ENCODE measurements at regions not wholly inside any gene's neighbourhood (a gene's known extent, or its start where the extent isn't known, plus 50 kb on each side); places are given as distances from the start of the nearest gene placed in this dataset.

DNA sequence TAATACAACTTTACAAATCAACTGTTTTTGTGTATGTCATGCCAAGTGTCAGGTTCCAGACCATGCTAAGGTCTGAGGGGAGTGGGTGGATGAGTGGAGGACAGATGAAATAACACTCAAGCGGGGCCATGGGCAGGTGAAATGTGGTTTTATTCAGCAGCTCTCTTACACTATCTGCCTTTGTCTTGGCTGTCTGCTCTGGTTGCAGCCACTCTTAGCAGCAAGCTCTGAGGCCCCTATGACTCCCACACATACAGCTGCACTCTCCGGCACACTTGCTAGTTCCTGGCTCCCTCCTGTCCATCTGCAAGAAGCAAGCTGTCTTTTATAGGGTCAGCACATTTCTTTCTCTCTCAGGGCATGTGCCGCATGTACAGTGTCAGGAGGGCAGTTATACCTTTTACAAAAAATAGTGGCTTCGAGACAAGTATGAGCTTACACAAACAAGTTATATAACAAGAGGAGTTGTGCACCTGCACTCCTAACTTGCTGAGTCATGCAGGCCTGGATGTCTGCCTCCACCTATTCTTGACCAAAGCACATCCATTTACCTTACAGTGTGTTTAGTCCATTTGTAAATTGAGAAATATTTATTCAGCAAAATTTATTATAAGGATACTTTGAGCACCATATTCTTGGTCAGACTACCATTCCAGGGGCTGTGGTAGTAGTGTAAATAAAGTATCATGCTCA lies 683.7 kb upstream of the CBLB start:
- Histone ChIP-seq H3K36me3 (ENCODE audit: control insufficient read depth in 4 of 4, insufficient read depth in 3 of 4, low read depth in 1 of 4, low read length in 3 of 4) (no peaks in the 10 kb centered on the region), H3K4me3 (ENCODE audit: low read depth in 1 of 3, low read length in 3 of 3) (no peak overlapping the region), H3K9me3 (ENCODE audit: control insufficient read depth in 4 of 4, low read length in 3 of 4) (peaks cover 0 to 3% (median 0%) of the 10 kb centered on the region in 4 donors), H3K9ac (ENCODE audit: low read depth in 1 of 2, low read length in 2 of 2) (no peak overlapping the region), H3K27me3 (ENCODE audit: control insufficient read depth in 4 of 4, insufficient read depth in 4 of 4, low read length in 3 of 4) (no peaks in the 10 kb centered on the region), H3K4me1 (ENCODE audit: control insufficient read depth in 4 of 4, insufficient read depth in 4 of 4, low read length in 3 of 4) (no peaks in the 10 kb centered on the region), H3K27ac (ENCODE audit: low read depth in 1 of 2, low read length in 2 of 2) (no peak overlapping the region)
- WGBS, result 93% methylated on average over 4 of the region's 4 CpGs
- no peak for DNase-seq (ENCODE audit: low spot score)
- TF ChIP-seq, protein P1, sequence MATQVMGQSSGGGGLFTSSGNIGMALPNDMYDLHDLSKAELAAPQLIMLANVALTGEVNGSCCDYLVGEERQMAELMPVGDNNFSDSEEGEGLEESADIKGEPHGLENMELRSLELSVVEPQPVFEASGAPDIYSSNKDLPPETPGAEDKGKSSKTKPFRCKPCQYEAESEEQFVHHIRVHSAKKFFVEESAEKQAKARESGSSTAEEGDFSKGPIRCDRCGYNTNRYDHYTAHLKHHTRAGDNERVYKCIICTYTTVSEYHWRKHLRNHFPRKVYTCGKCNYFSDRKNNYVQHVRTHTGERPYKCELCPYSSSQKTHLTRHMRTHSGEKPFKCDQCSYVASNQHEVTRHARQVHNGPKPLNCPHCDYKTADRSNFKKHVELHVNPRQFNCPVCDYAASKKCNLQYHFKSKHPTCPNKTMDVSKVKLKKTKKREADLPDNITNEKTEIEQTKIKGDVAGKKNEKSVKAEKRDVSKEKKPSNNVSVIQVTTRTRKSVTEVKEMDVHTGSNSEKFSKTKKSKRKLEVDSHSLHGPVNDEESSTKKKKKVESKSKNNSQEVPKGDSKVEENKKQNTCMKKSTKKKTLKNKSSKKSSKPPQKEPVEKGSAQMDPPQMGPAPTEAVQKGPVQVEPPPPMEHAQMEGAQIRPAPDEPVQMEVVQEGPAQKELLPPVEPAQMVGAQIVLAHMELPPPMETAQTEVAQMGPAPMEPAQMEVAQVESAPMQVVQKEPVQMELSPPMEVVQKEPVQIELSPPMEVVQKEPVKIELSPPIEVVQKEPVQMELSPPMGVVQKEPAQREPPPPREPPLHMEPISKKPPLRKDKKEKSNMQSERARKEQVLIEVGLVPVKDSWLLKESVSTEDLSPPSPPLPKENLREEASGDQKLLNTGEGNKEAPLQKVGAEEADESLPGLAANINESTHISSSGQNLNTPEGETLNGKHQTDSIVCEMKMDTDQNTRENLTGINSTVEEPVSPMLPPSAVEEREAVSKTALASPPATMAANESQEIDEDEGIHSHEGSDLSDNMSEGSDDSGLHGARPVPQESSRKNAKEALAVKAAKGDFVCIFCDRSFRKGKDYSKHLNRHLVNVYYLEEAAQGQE (IDR thresholded peaks at IDR 0.05), result no peak
- TF ChIP-seq, protein P2, sequence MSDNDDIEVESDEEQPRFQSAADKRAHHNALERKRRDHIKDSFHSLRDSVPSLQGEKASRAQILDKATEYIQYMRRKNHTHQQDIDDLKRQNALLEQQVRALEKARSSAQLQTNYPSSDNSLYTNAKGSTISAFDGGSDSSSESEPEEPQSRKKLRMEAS (IDR thresholded peaks at IDR 0.05), result no peak
- TF ChIP-seq, protein P3, sequence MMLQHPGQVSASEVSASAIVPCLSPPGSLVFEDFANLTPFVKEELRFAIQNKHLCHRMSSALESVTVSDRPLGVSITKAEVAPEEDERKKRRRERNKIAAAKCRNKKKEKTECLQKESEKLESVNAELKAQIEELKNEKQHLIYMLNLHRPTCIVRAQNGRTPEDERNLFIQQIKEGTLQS (IDR thresholded peaks at IDR 0.05), result no peak
- TF ChIP-seq EGR1 (IDR thresholded peaks at IDR 0.05; ENCODE audit: low read depth in 2 of 2), result no peak
- no peak for TF ChIP-seq FOXA2 (IDR thresholded peaks at IDR 0.05)
- TF ChIP-seq, protein P4, sequence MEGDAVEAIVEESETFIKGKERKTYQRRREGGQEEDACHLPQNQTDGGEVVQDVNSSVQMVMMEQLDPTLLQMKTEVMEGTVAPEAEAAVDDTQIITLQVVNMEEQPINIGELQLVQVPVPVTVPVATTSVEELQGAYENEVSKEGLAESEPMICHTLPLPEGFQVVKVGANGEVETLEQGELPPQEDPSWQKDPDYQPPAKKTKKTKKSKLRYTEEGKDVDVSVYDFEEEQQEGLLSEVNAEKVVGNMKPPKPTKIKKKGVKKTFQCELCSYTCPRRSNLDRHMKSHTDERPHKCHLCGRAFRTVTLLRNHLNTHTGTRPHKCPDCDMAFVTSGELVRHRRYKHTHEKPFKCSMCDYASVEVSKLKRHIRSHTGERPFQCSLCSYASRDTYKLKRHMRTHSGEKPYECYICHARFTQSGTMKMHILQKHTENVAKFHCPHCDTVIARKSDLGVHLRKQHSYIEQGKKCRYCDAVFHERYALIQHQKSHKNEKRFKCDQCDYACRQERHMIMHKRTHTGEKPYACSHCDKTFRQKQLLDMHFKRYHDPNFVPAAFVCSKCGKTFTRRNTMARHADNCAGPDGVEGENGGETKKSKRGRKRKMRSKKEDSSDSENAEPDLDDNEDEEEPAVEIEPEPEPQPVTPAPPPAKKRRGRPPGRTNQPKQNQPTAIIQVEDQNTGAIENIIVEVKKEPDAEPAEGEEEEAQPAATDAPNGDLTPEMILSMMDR (IDR thresholded peaks at IDR 0.05; ENCODE audit: low read depth, low read length, missing input control), result no peak
- TF ChIP-seq GABPA (IDR thresholded peaks at IDR 0.05 in 1 of 2, conservative IDR thresholded peaks at IDR 0.05 in 1 of 2), result no peak
- no peak for TF ChIP-seq HNF4G (IDR thresholded peaks at IDR 0.05)
- no peak for TF ChIP-seq TAF1 (conservative IDR thresholded peaks at IDR 0.05)
- TF ChIP-seq RAD21 (IDR thresholded peaks at IDR 0.05), result no peak
- TF ChIP-seq RXRA (IDR thresholded peaks at IDR 0.05), result no peak
- no peak for TF ChIP-seq NR2F2 (IDR thresholded peaks at IDR 0.05)
- TF ChIP-seq, protein P5, sequence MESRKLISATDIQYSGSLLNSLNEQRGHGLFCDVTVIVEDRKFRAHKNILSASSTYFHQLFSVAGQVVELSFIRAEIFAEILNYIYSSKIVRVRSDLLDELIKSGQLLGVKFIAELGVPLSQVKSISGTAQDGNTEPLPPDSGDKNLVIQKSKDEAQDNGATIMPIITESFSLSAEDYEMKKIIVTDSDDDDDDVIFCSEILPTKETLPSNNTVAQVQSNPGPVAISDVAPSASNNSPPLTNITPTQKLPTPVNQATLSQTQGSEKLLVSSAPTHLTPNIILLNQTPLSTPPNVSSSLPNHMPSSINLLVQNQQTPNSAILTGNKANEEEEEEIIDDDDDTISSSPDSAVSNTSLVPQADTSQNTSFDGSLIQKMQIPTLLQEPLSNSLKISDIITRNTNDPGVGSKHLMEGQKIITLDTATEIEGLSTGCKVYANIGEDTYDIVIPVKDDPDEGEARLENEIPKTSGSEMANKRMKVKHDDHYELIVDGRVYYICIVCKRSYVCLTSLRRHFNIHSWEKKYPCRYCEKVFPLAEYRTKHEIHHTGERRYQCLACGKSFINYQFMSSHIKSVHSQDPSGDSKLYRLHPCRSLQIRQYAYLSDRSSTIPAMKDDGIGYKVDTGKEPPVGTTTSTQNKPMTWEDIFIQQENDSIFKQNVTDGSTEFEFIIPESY (IDR thresholded peaks at IDR 0.05), result no peak
- TF ChIP-seq YY1 (IDR thresholded peaks at IDR 0.05), result no peak

DNA sequence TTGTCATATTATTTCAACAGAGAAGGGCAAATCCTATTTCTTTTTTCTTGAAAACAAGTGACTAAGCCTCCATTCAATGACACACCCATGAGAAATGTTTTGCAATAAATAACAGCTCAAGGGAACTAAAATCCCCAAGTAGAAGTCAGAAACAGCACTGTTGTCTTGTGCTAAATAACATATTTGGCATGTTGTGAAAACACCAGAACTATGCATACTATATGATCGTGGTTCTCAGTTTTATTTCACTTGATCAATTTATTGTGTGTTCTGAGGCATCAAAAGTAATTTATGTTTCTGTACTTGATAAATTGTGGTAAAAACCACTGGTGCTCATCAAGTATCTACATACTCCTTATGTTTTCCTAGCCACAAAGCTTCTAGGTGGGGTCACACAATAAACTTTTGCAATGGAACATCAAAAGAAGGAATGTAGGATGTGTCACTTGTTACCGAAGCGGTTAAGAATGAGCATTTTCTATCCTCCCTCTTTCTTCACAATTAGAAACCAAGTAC lies 691.7 kb upstream of the CBLB start:
- Histone ChIP-seq H3K9ac (ENCODE audit: low read depth in 1 of 2, low read length in 2 of 2) (no peak overlapping the region), H3K4me1 (ENCODE audit: control insufficient read depth in 4 of 4, insufficient read depth in 4 of 4, low read length in 3 of 4) (no peaks in the 10 kb centered on the region), H3K27ac (ENCODE audit: low read depth in 1 of 2, low read length in 2 of 2) (no peak overlapping the region), H3K9me3 (ENCODE audit: control insufficient read depth in 4 of 4, low read length in 3 of 4) (no peaks in the 10 kb centered on the region), H3K4me3 (ENCODE audit: low read depth in 1 of 3, low read length in 3 of 3) (no peak overlapping the region), H3K27me3 (ENCODE audit: control insufficient read depth in 4 of 4, insufficient read depth in 4 of 4, low read length in 3 of 4) (no peaks in the 10 kb centered on the region), H3K36me3 (ENCODE audit: control insufficient read depth in 4 of 4, insufficient read depth in 3 of 4, low read depth in 1 of 4, low read length in 3 of 4) (no peaks in the 10 kb centered on the region)
- DNase-seq (ENCODE audit: low spot score), result no peak
- 83% methylated on average over 3 of the region's 3 CpGs for WGBS
- TF ChIP-seq FOXA2 (IDR thresholded peaks at IDR 0.05) (no peak), FOXA1 (IDR thresholded peaks at IDR 0.05) (no peak), NR2F2 (IDR thresholded peaks at IDR 0.05) (no peak), RAD21 (IDR thresholded peaks at IDR 0.05) (no peak), RXRA (IDR thresholded peaks at IDR 0.05) (no peak), HNF4G (IDR thresholded peaks at IDR 0.05) (no peak), EGR1 (IDR thresholded peaks at IDR 0.05; ENCODE audit: low read depth in 2 of 2) (no peak), GABPA (IDR thresholded peaks at IDR 0.05 in 1 of 2, conservative IDR thresholded peaks at IDR 0.05 in 1 of 2) (no peak), TAF1 (conservative IDR thresholded peaks at IDR 0.05) (no peak), YY1 (IDR thresholded peaks at IDR 0.05) (no peak), JUND (IDR thresholded peaks at IDR 0.05) (no peak), HNF4A (conservative IDR thresholded peaks at IDR 0.05) (no peak)
- TF ChIP-seq, protein P3 (IDR thresholded peaks at IDR 0.05), result no peak
- TF ChIP-seq, protein P2 (IDR thresholded peaks at IDR 0.05), result no peak
- TF ChIP-seq, protein P5 (IDR thresholded peaks at IDR 0.05), result no peak

Measured in liver (tissue), 8 donors.